ENCODE measurements at regions not wholly inside any gene's neighbourhood (a gene's known extent, or its start where the extent isn't known, plus 50 kb on each side); places are given as distances from the start of the nearest gene placed in this dataset.

DNA sequence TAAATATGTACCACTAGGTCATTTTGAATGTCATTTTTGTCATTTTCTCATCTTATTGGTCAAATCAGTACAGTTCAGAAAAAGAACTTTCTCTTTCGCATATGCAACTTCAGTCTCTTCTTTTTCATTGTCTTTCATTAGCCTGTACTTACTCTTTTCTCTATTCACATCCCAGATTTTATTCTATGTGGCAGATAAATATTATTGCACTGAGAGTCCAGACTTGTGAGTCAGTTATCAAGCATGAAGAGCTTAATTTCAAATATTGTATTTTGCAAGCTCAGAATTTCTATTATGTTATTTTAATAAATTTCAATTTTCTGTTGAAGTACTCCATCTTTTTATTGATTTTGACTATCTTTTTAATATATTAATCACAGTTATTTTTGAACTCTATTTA lies 105.2 kb upstream of the PALMD start:
- H3K9ac ChIP-seq (ENCODE audit: low read depth, low read length, poor library complexity): no peak overlapping the region
- no peak overlapping the region for H2BK120ac ChIP-seq (ENCODE audit: low read depth, low read length)
- no peak overlapping the region for H4K91ac ChIP-seq (ENCODE audit: low read depth, low read length, poor library complexity)
- no peaks in the 10 kb centered on the region for H3K36me3 ChIP-seq (replicated peaks in 1 of 2; ENCODE audit: control insufficient read depth in 2 of 2, insufficient read depth in 2 of 2, low read length in 2 of 2)
- H3K4me1 ChIP-seq (ENCODE audit: control insufficient read depth in 2 of 2, insufficient read depth in 1 of 2, low read depth in 1 of 2, low read length in 2 of 2): peaks cover 0 to 1% of the 10 kb centered on the region in 2 donors
- no peak overlapping the region for H3K23ac ChIP-seq (ENCODE audit: low read depth, low read length, poor library complexity)
- no peak overlapping the region for H2AK5ac ChIP-seq (ENCODE audit: low read depth, low read length)
- no peak for DNase-seq (ENCODE audit: low spot score)
- no peaks in the 10 kb centered on the region for H3K79me1 ChIP-seq (ENCODE audit: low read depth, low read length)
- H3K14ac ChIP-seq (ENCODE audit: low read length): no peak overlapping the region
- H3K4me3 ChIP-seq (ENCODE audit: low read length in 2 of 2): no peak overlapping the region
- H3K18ac ChIP-seq (ENCODE audit: low read length): no peak overlapping the region
- WGBS, 2 donors (ENCODE audit: extremely low coverage in 2 of 2, insufficient read length in 2 of 2, insufficient replicate concordance in 1 of 2): no CpG with 5 or more reads among the region's 1 CpG
- H3K27ac ChIP-seq (replicated peaks; ENCODE audit: low read length): no peak overlapping the region
- H2BK15ac ChIP-seq (ENCODE audit: low read length): no peak overlapping the region
- H3K4ac ChIP-seq (ENCODE audit: low read length): no peak overlapping the region
- no peak overlapping the region for H3K4me2 ChIP-seq (ENCODE audit: insufficient read depth, low read length, poor library complexity, severe bottlenecking)
- H2BK12ac ChIP-seq (ENCODE audit: low read length): no peak overlapping the region
- no peak overlapping the region for H4K8ac ChIP-seq (ENCODE audit: low read depth, low read length)
- no peak overlapping the region for H2AFZ ChIP-seq (ENCODE audit: low read length)
- H3K27me3 ChIP-seq (ENCODE audit: control insufficient read depth in 3 of 3, insufficient read depth in 3 of 3, low read depth in 1 of 3, low read length in 3 of 3): no peaks in the 10 kb centered on the region
- peaks cover 2 to 9% of the 10 kb centered on the region in 2 donors for H3K9me3 ChIP-seq (replicated peaks in 1 of 2; ENCODE audit: control insufficient read depth in 2 of 2, insufficient read depth in 1 of 2, low read depth in 1 of 2, low read length in 2 of 2)
- H2BK5ac ChIP-seq (ENCODE audit: low read length): no peak overlapping the region

DNA sequence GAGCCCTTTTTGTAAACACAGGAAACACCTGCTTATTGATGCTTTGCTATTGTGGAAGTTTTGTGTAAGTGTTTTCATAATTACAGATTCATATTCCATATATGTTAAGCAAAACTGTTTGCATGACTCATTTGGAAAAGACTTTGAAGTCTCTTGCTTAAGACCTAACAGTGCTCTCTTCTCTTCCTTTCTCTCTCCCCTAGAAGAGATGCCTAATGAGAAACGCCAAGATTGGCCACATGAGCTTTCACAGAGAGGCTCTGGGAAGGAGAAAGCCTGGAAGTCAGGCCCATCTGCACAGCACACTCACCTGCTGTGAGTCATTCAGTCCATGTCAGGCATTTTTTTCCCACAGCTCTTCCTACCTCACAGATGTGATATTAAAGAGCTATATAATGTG lies 101.6 kb upstream of the PALMD start:
- no peak for DNase-seq (ENCODE audit: low spot score)
- Histone ChIP-seq H3K4ac (ENCODE audit: low read length) (no peak overlapping the region), H3K14ac (ENCODE audit: low read length) (no peak overlapping the region), H3K36me3 (replicated peaks in 1 of 2; ENCODE audit: control insufficient read depth in 2 of 2, insufficient read depth in 2 of 2, low read length in 2 of 2) (no peaks in the 10 kb centered on the region), H3K4me2 (ENCODE audit: insufficient read depth, low read length, poor library complexity, severe bottlenecking) (no peak overlapping the region), H2BK15ac (ENCODE audit: low read length) (no peak overlapping the region), H3K27me3 (ENCODE audit: control insufficient read depth in 3 of 3, insufficient read depth in 3 of 3, low read depth in 1 of 3, low read length in 3 of 3) (no peaks in the 10 kb centered on the region), H3K27ac (replicated peaks; ENCODE audit: low read length) (no peak overlapping the region), H3K4me1 (ENCODE audit: control insufficient read depth in 2 of 2, insufficient read depth in 1 of 2, low read depth in 1 of 2, low read length in 2 of 2) (peaks cover 0 to 2% of the 10 kb centered on the region in 2 donors), H3K9me3 (replicated peaks in 1 of 2; ENCODE audit: control insufficient read depth in 2 of 2, insufficient read depth in 1 of 2, low read depth in 1 of 2, low read length in 2 of 2) (peaks cover 2 to 9% of the 10 kb centered on the region in 2 donors), H3K18ac (ENCODE audit: low read length) (no peak overlapping the region), H3K4me3 (ENCODE audit: low read length in 2 of 2) (no peak overlapping the region), H3K23ac (ENCODE audit: low read depth, low read length, poor library complexity) (no peak overlapping the region), H3K79me1 (ENCODE audit: low read depth, low read length) (no peaks in the 10 kb centered on the region), H2BK120ac (ENCODE audit: low read depth, low read length) (no peak overlapping the region), H2AK5ac (ENCODE audit: low read depth, low read length) (no peak overlapping the region), H2BK12ac (ENCODE audit: low read length) (no peak overlapping the region), H4K8ac (ENCODE audit: low read depth, low read length) (no peak overlapping the region), H4K91ac (ENCODE audit: low read depth, low read length, poor library complexity) (no peak overlapping the region), H2BK5ac (ENCODE audit: low read length) (no peak overlapping the region), H3K9ac (ENCODE audit: low read depth, low read length, poor library complexity) (no peak overlapping the region), H2AFZ (ENCODE audit: low read length) (no peak overlapping the region)
- WGBS, 2 donors (ENCODE audit: extremely low coverage in 2 of 2, insufficient read length in 2 of 2, insufficient replicate concordance in 1 of 2): no CpG with 5 or more reads among the region's 1 CpG

DNA sequence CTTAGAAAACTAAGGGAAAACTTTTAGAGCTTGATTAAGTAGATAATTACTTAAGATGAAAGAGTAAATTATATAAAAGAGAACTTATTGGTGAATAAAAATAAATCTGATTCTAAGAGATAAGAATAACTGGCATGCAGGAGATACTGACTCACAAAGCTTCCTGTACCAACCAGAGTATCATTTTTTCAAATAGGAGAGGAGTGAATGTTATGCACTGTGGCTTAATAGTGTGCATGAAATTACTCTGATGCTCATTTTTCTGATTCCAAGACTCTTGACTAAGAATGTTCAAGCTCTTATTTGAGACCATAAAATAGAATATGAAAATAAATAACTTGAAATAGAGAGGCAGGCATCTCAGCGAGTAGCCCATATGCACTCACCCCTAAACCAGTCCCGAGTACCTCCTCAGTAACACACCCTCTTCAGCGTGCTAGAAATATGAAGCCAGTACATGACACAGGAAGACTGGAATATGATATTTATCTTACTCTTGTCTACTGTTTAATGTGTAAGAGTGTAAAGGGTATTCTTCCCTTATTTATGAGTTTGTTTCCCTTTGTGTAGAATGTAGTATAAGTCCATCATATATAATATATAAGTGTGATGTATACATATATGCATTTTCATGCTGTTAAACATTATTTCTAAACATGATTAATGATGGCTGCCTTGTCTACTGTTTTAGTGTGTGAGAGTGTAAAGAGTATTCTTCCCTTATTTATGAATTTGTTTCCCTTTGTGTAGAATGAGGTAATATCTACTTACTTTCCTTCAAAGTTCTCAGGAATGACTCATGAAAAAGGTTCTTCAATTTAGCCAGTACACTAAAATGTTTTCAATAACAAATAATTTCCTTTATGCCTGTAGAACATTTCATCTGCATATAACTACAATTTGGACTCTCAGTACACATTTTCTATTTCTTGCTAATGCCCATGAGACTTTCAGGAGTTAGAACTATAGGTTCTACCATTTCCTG lies 99.2 kb upstream of the PALMD start:
- Histone ChIP-seq H2BK12ac (ENCODE audit: low read length) (no peak overlapping the region), H3K4me3 (ENCODE audit: low read length in 2 of 2) (no peak overlapping the region), H3K4me1 (ENCODE audit: control insufficient read depth in 2 of 2, insufficient read depth in 1 of 2, low read depth in 1 of 2, low read length in 2 of 2) (peaks cover 0 to 9% of the 10 kb centered on the region in 2 donors), H2BK15ac (ENCODE audit: low read length) (no peak overlapping the region), H3K4ac (ENCODE audit: low read length) (no peak overlapping the region), H2AFZ (ENCODE audit: low read length) (no peak overlapping the region), H3K79me1 (ENCODE audit: low read depth, low read length) (no peaks in the 10 kb centered on the region), H3K18ac (ENCODE audit: low read length) (no peak overlapping the region), H3K23ac (ENCODE audit: low read depth, low read length, poor library complexity) (no peak overlapping the region), H2AK5ac (ENCODE audit: low read depth, low read length) (no peak overlapping the region), H3K36me3 (replicated peaks in 1 of 2; ENCODE audit: control insufficient read depth in 2 of 2, insufficient read depth in 2 of 2, low read length in 2 of 2) (no peaks in the 10 kb centered on the region), H3K4me2 (ENCODE audit: insufficient read depth, low read length, poor library complexity, severe bottlenecking) (no peak overlapping the region), H4K8ac (ENCODE audit: low read depth, low read length) (no peak overlapping the region), H2BK120ac (ENCODE audit: low read depth, low read length) (no peak overlapping the region), H3K27ac (replicated peaks; ENCODE audit: low read length) (no peak overlapping the region), H3K14ac (ENCODE audit: low read length) (no peak overlapping the region), H3K9ac (ENCODE audit: low read depth, low read length, poor library complexity) (no peak overlapping the region), H4K91ac (ENCODE audit: low read depth, low read length, poor library complexity) (no peak overlapping the region), H2BK5ac (ENCODE audit: low read length) (no peak overlapping the region), H3K27me3 (ENCODE audit: control insufficient read depth in 3 of 3, insufficient read depth in 3 of 3, low read depth in 1 of 3, low read length in 3 of 3) (no peaks in the 10 kb centered on the region), H3K9me3 (replicated peaks in 1 of 2; ENCODE audit: control insufficient read depth in 2 of 2, insufficient read depth in 1 of 2, low read depth in 1 of 2, low read length in 2 of 2) (no peaks in the 10 kb centered on the region)
- WGBS, 2 donors (ENCODE audit: extremely low coverage in 2 of 2, insufficient read length in 2 of 2, insufficient replicate concordance in 1 of 2): no CpG with 5 or more reads among the region's 3 CpGs
- DNase-seq (ENCODE audit: low spot score): no peak

DNA sequence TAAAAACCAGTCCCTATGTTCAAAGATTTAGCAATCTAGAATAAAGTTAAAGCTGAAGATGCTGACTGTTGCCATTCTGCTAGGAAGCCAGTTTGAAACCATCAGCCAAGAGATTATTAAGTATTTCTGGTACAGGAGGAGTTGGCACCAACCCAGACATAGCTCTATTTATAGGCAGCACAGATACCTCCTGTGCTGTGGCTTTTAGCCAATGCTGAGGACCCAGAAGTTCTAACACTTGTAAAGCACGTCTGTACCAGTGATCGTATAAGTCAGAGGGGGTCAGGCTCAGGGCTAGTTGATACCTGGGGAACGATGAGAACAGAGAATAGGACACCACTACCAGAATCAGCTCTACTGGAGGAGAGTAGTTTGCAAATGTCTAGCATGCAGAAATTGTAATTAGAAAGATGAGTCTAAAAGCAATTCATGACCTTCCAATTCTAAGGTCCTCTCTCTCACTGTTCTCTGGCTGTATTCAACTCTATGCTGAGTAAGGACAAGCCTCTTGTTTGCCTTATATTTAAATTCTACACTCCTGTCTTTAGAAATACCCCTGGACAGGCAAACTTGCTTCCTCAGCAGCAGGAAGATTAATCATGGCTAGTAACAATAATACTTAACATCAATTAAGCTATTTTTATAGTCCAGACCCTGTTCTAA lies 96.8 kb upstream of the PALMD start:
- no peak for DNase-seq (ENCODE audit: low spot score)

More for the DNA sequence above, 96.8 kb upstream of the PALMD start:
- no CpG with 5 or more reads among the region's 3 CpGs for WGBS, 2 donors (ENCODE audit: extremely low coverage in 2 of 2, insufficient read length in 2 of 2, insufficient replicate concordance in 1 of 2)
- Histone ChIP-seq H3K4ac (ENCODE audit: low read length) (no peak overlapping the region), H3K9me3 (replicated peaks in 1 of 2; ENCODE audit: control insufficient read depth in 2 of 2, insufficient read depth in 1 of 2, low read depth in 1 of 2, low read length in 2 of 2) (no peaks in the 10 kb centered on the region), H3K27ac (replicated peaks; ENCODE audit: low read length) (no peak overlapping the region), H3K18ac (ENCODE audit: low read length) (no peak overlapping the region), H2AK5ac (ENCODE audit: low read depth, low read length) (no peak overlapping the region), H2BK15ac (ENCODE audit: low read length) (no peak overlapping the region), H4K91ac (ENCODE audit: low read depth, low read length, poor library complexity) (no peak overlapping the region), H3K4me2 (ENCODE audit: insufficient read depth, low read length, poor library complexity, severe bottlenecking) (no peak overlapping the region), H3K79me1 (ENCODE audit: low read depth, low read length) (no peaks in the 10 kb centered on the region), H2BK120ac (ENCODE audit: low read depth, low read length) (no peak overlapping the region), H3K27me3 (ENCODE audit: control insufficient read depth in 3 of 3, insufficient read depth in 3 of 3, low read depth in 1 of 3, low read length in 3 of 3) (no peaks in the 10 kb centered on the region), H3K4me1 (ENCODE audit: control insufficient read depth in 2 of 2, insufficient read depth in 1 of 2, low read depth in 1 of 2, low read length in 2 of 2) (peaks cover 0 to 9% of the 10 kb centered on the region in 2 donors), H4K8ac (ENCODE audit: low read depth, low read length) (no peak overlapping the region), H3K9ac (ENCODE audit: low read depth, low read length, poor library complexity) (no peak overlapping the region), H3K4me3 (ENCODE audit: low read length in 2 of 2) (no peak overlapping the region), H3K14ac (ENCODE audit: low read length) (no peak overlapping the region), H2BK5ac (ENCODE audit: low read length) (no peak overlapping the region), H2BK12ac (ENCODE audit: low read length) (no peak overlapping the region), H3K36me3 (replicated peaks in 1 of 2; ENCODE audit: control insufficient read depth in 2 of 2, insufficient read depth in 2 of 2, low read length in 2 of 2) (no peaks in the 10 kb centered on the region), H2AFZ (ENCODE audit: low read length) (no peak overlapping the region), H3K23ac (ENCODE audit: low read depth, low read length, poor library complexity) (no peak overlapping the region)

Data from neuronal stem cell (in vitro differentiated cells).